ENCODE measurements at regions not wholly inside any gene's neighbourhood (a gene's known extent, or its start where the extent isn't known, plus 50 kb on each side); places are given as distances from the start of the nearest gene placed in this dataset.

- H3K4me3 ChIP-seq (ENCODE audit: low read depth, poor library complexity, severe bottlenecking) = no peak overlapping the region
- DNase-seq (ENCODE audit: low spot score in 2 of 2) = no peak
- intact Hi-C loops (cut with DNase I; ENCODE audit: low total_unique reads) = no loop called here
- WGBS, 2 donors = 89 to 93% methylated on average over 2 of the region's 2 CpGs
- TF ChIP-seq CTCF (IDR thresholded peaks at IDR 0.05) = no peak
- TF ChIP-seq POLR2A (IDR thresholded peaks at IDR 0.05) = no peak
Observed at GRCh38 chr6:23250556-23250955, 681.2 kb downstream of the HDGFL1 start.

- no peak for DNase-seq (ENCODE audit: low spot score in 2 of 2)
- TF ChIP-seq CTCF (IDR thresholded peaks at IDR 0.05) (no peak), POLR2A (IDR thresholded peaks at IDR 0.05) (no peak)
- H3K4me3 ChIP-seq (ENCODE audit: low read depth, poor library complexity, severe bottlenecking) = no peak overlapping the region
- WGBS, 2 donors = 97 to 99% methylated on average over 2 of the region's 2 CpGs
- intact Hi-C loops (cut with DNase I; ENCODE audit: low total_unique reads) = no loop called here
Observed at GRCh38 chr6:23262864-23263263, 693.5 kb downstream of the HDGFL1 start.

- TF ChIP-seq POLR2A (IDR thresholded peaks at IDR 0.05) (no peak), CTCF (IDR thresholded peaks at IDR 0.05) (no peak)
- 82 to 88% methylated on average over 7 of the region's 7 CpGs for WGBS, 2 donors
- no peak overlapping the region for H3K4me3 ChIP-seq (ENCODE audit: low read depth, poor library complexity, severe bottlenecking)
- intact Hi-C loops (cut with DNase I; ENCODE audit: low total_unique reads) = no loop called here
- no peak for DNase-seq (ENCODE audit: low spot score in 2 of 2)
Observed at GRCh38 chr6:23265270-23265669, 695.9 kb downstream of the HDGFL1 start.

- no peak for DNase-seq (ENCODE audit: low spot score in 2 of 2)
- 90 to 92% methylated on average over 7 of the region's 7 CpGs for WGBS, 2 donors
Observed at GRCh38 chr6:23266536-23266935, 697.2 kb downstream of the HDGFL1 start.

GRCh38 chr6:23267651-23268050 lies 698.3 kb downstream of the HDGFL1 start:
- WGBS, 2 donors = 70 to 75% methylated on average over 2 of the region's 2 CpGs
- DNase-seq (ENCODE audit: low spot score in 2 of 2) = no peak
- no peak for TF ChIP-seq CTCF (IDR thresholded peaks at IDR 0.05)
- TF ChIP-seq POLR2A (IDR thresholded peaks at IDR 0.05) = no peak
- intact Hi-C loops (cut with DNase I; ENCODE audit: low total_unique reads) = no loop called here
- no peak overlapping the region for H3K4me3 ChIP-seq (ENCODE audit: low read depth, poor library complexity, severe bottlenecking)

More at GRCh38 chr6:23266536-23266935, 697.2 kb downstream of the HDGFL1 start:
- intact Hi-C loops (cut with DNase I; ENCODE audit: low total_unique reads) = no loop called here
- no peak for TF ChIP-seq CTCF (IDR thresholded peaks at IDR 0.05)
- TF ChIP-seq POLR2A (IDR thresholded peaks at IDR 0.05) = no peak
- no peak overlapping the region for H3K4me3 ChIP-seq (ENCODE audit: low read depth, poor library complexity, severe bottlenecking)

- H3K4me3 ChIP-seq (ENCODE audit: low read depth, poor library complexity, severe bottlenecking) = no peak overlapping the region
- DNase-seq (ENCODE audit: low spot score in 2 of 2) = no peak
- TF ChIP-seq CTCF (IDR thresholded peaks at IDR 0.05) (no peak), POLR2A (IDR thresholded peaks at IDR 0.05) (no peak)
- WGBS, 2 donors = 87 to 89% methylated on average over 4 of the region's 4 CpGs
- intact Hi-C loops (cut with DNase I; ENCODE audit: low total_unique reads) = no loop called here
Observed at GRCh38 chr6:23268348-23268747, 699.0 kb downstream of the HDGFL1 start.
